Neural cell (in vitro differentiated cells): ENCODE measurements at regions not wholly inside any gene's neighbourhood (a gene's known extent, or its start where the extent isn't known, plus 50 kb on each side); places are given as distances from the start of the nearest gene placed in this dataset.

ENCODE experiments used
- CTCF ChIP-seq: fragments of 450-650 bp; IDR thresholded peaks from 2 replicates; pipeline ENCODE4 v1.5.1; 2014; ENCODE audit warnings: antibody characterized with exemption, mild to moderate bottlenecking, moderate library complexity; ENCODE audit not compliant: poor library complexity, severe bottlenecking
- EP300 ChIP-seq: fragments of 450-650 bp; conservative IDR thresholded peaks from 2 replicates; pipeline ENCODE4 v1.6.1; 2014; ENCODE audit warnings: antibody characterized with exemption, mild to moderate bottlenecking, moderate library complexity; ENCODE audit not compliant: poor library complexity, severe bottlenecking
- EZH2 ChIP-seq: fragments of 200-600, 300-800 bp; shearing (Covaris generic), sonication (generic); IDR thresholded peaks from 2 replicates; pipeline ENCODE4 v1.6.1; 2014; ENCODE audit warnings: antibody characterized with exemption, low read length, borderline replicate concordance, mild to moderate bottlenecking; ENCODE audit not compliant: insufficient read depth, poor library complexity, severe bottlenecking
- MXI1 ChIP-seq: fragments of 450-650 bp; conservative IDR thresholded peaks from 2 replicates; pipeline ENCODE4 v1.6.1; 2014; ENCODE audit warnings: antibody characterized with exemption, mild to moderate bottlenecking; ENCODE audit not compliant: poor library complexity, severe bottlenecking
- POLR2AphosphoS5 ChIP-seq: IDR thresholded peaks from 2 replicates; pipeline ENCODE4 v1.6.1; 2012
- RAD21 ChIP-seq: fragments of 450-650 bp; conservative IDR thresholded peaks from 2 replicates; pipeline ENCODE4 v1.6.1; 2014; ENCODE audit warnings: antibody characterized with exemption, mild to moderate bottlenecking, moderate library complexity
- SMC3 ChIP-seq: fragments of 450-650 bp; conservative IDR thresholded peaks from 2 replicates; pipeline ENCODE4 v1.6.1; 2014; ENCODE audit warnings: antibody characterized with exemption, mild to moderate bottlenecking, moderate library complexity; ENCODE audit not compliant: poor library complexity
- TAF1 ChIP-seq: IDR thresholded peaks from 2 replicates; pipeline ENCODE4 v1.6.1; 2012; ENCODE audit warnings: low read depth
- TF ChIP-seq, protein P1 (sequence below): IDR thresholded peaks from 2 replicates; pipeline ENCODE4 v1.6.1; 2012; ENCODE audit warnings: borderline replicate concordance

- TF ChIP-seq EZH2 (no peak), SMC3 (no peak), EP300 (no peak), CTCF (no peak), TAF1 (no peak), POLR2AphosphoS5 (no peak), RAD21 (no peak), MXI1 (no peak)
- TF ChIP-seq, protein P1, sequence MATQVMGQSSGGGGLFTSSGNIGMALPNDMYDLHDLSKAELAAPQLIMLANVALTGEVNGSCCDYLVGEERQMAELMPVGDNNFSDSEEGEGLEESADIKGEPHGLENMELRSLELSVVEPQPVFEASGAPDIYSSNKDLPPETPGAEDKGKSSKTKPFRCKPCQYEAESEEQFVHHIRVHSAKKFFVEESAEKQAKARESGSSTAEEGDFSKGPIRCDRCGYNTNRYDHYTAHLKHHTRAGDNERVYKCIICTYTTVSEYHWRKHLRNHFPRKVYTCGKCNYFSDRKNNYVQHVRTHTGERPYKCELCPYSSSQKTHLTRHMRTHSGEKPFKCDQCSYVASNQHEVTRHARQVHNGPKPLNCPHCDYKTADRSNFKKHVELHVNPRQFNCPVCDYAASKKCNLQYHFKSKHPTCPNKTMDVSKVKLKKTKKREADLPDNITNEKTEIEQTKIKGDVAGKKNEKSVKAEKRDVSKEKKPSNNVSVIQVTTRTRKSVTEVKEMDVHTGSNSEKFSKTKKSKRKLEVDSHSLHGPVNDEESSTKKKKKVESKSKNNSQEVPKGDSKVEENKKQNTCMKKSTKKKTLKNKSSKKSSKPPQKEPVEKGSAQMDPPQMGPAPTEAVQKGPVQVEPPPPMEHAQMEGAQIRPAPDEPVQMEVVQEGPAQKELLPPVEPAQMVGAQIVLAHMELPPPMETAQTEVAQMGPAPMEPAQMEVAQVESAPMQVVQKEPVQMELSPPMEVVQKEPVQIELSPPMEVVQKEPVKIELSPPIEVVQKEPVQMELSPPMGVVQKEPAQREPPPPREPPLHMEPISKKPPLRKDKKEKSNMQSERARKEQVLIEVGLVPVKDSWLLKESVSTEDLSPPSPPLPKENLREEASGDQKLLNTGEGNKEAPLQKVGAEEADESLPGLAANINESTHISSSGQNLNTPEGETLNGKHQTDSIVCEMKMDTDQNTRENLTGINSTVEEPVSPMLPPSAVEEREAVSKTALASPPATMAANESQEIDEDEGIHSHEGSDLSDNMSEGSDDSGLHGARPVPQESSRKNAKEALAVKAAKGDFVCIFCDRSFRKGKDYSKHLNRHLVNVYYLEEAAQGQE = no peak
Measured at GRCh38 chr2:41668529-41668928, 379.3 kb upstream of the PKDCC start.
